ENCODE measurements at regions not wholly inside any gene's neighbourhood (a gene's known extent, or its start where the extent isn't known, plus 50 kb on each side); places are given as distances from the start of the nearest gene placed in this dataset.

GRCh38 chr9:126095546-126096190 lies 231.0 kb upstream of the MVB12B start:
- no peak for DNase-seq (ENCODE audit: low spot score)
- in situ Hi-C loops (cut with MboI; ENCODE audit: low sequenced_read_pairs, unreplicated experiment): no loop called here
- TF ChIP-seq CTCF (IDR thresholded peaks at IDR 0.05; ENCODE audit: borderline replicate concordance, control extremely low read depth, extremely low read depth, insufficient read depth, missing control alignments): no peak

- DNase-seq (ENCODE audit: low spot score): no peak
- no peak for TF ChIP-seq CTCF (IDR thresholded peaks at IDR 0.05; ENCODE audit: borderline replicate concordance, control extremely low read depth, extremely low read depth, insufficient read depth, missing control alignments)
- in situ Hi-C loops (cut with MboI; ENCODE audit: low sequenced_read_pairs, unreplicated experiment): no loop called here
These were observed 230.3 kb upstream of the MVB12B start for GRCh38 chr9:126096340-126096739.

GRCh38 chr9:126097679-126098078 lies 228.9 kb upstream of the MVB12B start:
- no peak for DNase-seq (ENCODE audit: low spot score)
- in situ Hi-C loops (cut with MboI; ENCODE audit: low sequenced_read_pairs, unreplicated experiment): no loop called here
- TF ChIP-seq CTCF (IDR thresholded peaks at IDR 0.05; ENCODE audit: borderline replicate concordance, control extremely low read depth, extremely low read depth, insufficient read depth, missing control alignments): no peak

GRCh38 chr9:126106404-126106803 lies 220.2 kb upstream of the MVB12B start:
- no peak for TF ChIP-seq CTCF (IDR thresholded peaks at IDR 0.05; ENCODE audit: borderline replicate concordance, control extremely low read depth, extremely low read depth, insufficient read depth, missing control alignments)
- in situ Hi-C loops (cut with MboI; ENCODE audit: low sequenced_read_pairs, unreplicated experiment): no loop called here
- DNase-seq (ENCODE audit: low spot score): no peak

- no peak for TF ChIP-seq CTCF (IDR thresholded peaks at IDR 0.05; ENCODE audit: borderline replicate concordance, control extremely low read depth, extremely low read depth, insufficient read depth, missing control alignments)
- in situ Hi-C loops (cut with MboI; ENCODE audit: low sequenced_read_pairs, unreplicated experiment): no loop called here
- DNase-seq (ENCODE audit: low spot score): no peak
These were observed 218.9 kb upstream of the MVB12B start for GRCh38 chr9:126107693-126108092.

- in situ Hi-C loops (cut with MboI; ENCODE audit: low sequenced_read_pairs, unreplicated experiment): no loop called here
- DNase-seq (ENCODE audit: low spot score): no peak
- TF ChIP-seq CTCF (IDR thresholded peaks at IDR 0.05; ENCODE audit: borderline replicate concordance, control extremely low read depth, extremely low read depth, insufficient read depth, missing control alignments): no peak
These were observed 218.4 kb upstream of the MVB12B start for GRCh38 chr9:126108240-126108639.

All from GM13976 (cell line).